DND-41 (cell line): ENCODE measurements at regions not wholly inside any gene's neighbourhood (a gene's known extent, or its start where the extent isn't known, plus 50 kb on each side); places are given as distances from the start of the nearest gene placed in this dataset.

ENCODE experiments used
- ATAC-seq: fragments of 200-7000 bp; cut with Tn5 transposase; 3 replicates; pipeline ENCODE4 v1.9.1; 2021; ENCODE audit warnings: low read depth; ENCODE audit not compliant: insufficient read depth
- DNase-seq: peaks from one replicate; pipeline ENCODE4 v3.0.0-alpha.2; 2020
- H2AFZ ChIP-seq: 2 replicates; pipeline ENCODE4 v1.6.0; 2012; ENCODE audit warnings: low read depth, low read length
- H3K27ac ChIP-seq: 2 replicates; pipeline ENCODE4 v1.5.1; 2012; ENCODE audit warnings: low read length, inconsistent platforms
- H3K27me3 ChIP-seq: fragments of 200-600 bp; sonication (generic); 2 replicates; pipeline ENCODE4 v1.6.0; 2012; ENCODE audit warnings: low read length, mild to moderate bottlenecking, inconsistent platforms; ENCODE audit not compliant: insufficient read depth, poor library complexity
- H3K36me3 ChIP-seq: 2 replicates; pipeline ENCODE4 v1.5.1; 2012; ENCODE audit warnings: low read length, inconsistent platforms; ENCODE audit not compliant: insufficient read depth
- H3K4me1 ChIP-seq: 2 replicates; pipeline ENCODE4 v1.5.1; 2012; ENCODE audit warnings: mild to moderate bottlenecking, low read length; ENCODE audit not compliant: insufficient read depth
- H3K4me2 ChIP-seq: 2 replicates; pipeline ENCODE4 v1.6.0; 2012; ENCODE audit warnings: mild to moderate bottlenecking, moderate library complexity, low read length, inconsistent platforms; ENCODE audit not compliant: insufficient read depth
- H3K4me3 ChIP-seq, 2 experiments: fragments of 200-600 bp in 1 of 2; shearing (Covaris generic) in 1 of 2; 2 replicates each; pipeline ENCODE4 v1.5.1; 2012 to 2016; ENCODE audit warnings: inconsistent platforms in 2 of 2, low read length in 2 of 2, mild to moderate bottlenecking in 2 of 2, low read depth in 1 of 2, moderate library complexity in 1 of 2
- H3K79me2 ChIP-seq: 2 replicates; pipeline ENCODE4 v1.6.0; 2012; ENCODE audit warnings: low read length, inconsistent platforms; ENCODE audit not compliant: insufficient read depth
- H3K9ac ChIP-seq: 2 replicates; pipeline ENCODE4 v1.6.0; 2012; ENCODE audit warnings: low read depth, mild to moderate bottlenecking, inconsistent platforms, low read length, moderate library complexity
- H3K9me3 ChIP-seq: 2 replicates; pipeline ENCODE4 v1.5.1; 2012; ENCODE audit warnings: low read length, moderate library complexity, mild to moderate bottlenecking, inconsistent platforms; ENCODE audit not compliant: insufficient read depth, severe bottlenecking
- H4K20me1 ChIP-seq: 2 replicates; pipeline ENCODE4 v1.6.0; 2012; ENCODE audit warnings: low read length; ENCODE audit not compliant: insufficient read depth
- EZH2 ChIP-seq: IDR thresholded peaks from 3 replicates; pipeline ENCODE4 v1.6.1; 2012; ENCODE audit warnings: borderline replicate concordance, low read depth, mild to moderate bottlenecking, moderate library complexity, low read length, inconsistent platforms; ENCODE audit not compliant: severe bottlenecking
- TF ChIP-seq, protein P1 (sequence below): IDR thresholded peaks from 2 replicates; pipeline ENCODE4 v1.5.1; 2012; ENCODE audit warnings: borderline replicate concordance, low read length, moderate library complexity, mild to moderate bottlenecking; ENCODE audit not compliant: poor library complexity, severe bottlenecking; ENCODE audit errors: extremely low read depth

DNA sequence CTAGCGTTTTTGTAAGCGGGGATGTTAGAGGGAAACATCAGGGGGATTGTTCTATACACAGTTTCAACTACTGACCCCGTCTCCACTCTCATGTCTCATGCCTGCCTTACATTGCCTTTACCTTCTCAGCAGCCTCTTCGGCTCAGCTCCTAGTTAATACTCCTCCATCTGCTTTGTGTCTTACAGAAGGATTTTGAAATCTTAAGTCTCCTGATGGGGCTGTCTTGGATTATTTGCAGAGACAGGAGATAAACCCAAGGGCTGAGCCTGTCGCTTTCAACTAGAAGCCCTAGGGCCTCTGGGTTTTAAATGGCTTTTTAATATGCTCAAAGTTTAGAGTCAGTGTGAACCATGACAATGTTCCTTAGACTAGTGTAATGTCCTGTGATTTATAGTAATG, 161.5 kb downstream of the CARTPT start:
- H3K36me3 ChIP-seq: no peaks in the 10 kb centered on the region
- H2AFZ ChIP-seq: no peak overlapping the region
- ATAC-seq: no peak
- H3K4me3 ChIP-seq: no peak overlapping the region
- no peak overlapping the region for H3K27ac ChIP-seq
- no peaks in the 10 kb centered on the region for H3K79me2 ChIP-seq
- H3K9me3 ChIP-seq: no peaks in the 10 kb centered on the region
- no peak overlapping the region for H3K9ac ChIP-seq
- TF ChIP-seq EZH2: no peak
- TF ChIP-seq, protein P1, sequence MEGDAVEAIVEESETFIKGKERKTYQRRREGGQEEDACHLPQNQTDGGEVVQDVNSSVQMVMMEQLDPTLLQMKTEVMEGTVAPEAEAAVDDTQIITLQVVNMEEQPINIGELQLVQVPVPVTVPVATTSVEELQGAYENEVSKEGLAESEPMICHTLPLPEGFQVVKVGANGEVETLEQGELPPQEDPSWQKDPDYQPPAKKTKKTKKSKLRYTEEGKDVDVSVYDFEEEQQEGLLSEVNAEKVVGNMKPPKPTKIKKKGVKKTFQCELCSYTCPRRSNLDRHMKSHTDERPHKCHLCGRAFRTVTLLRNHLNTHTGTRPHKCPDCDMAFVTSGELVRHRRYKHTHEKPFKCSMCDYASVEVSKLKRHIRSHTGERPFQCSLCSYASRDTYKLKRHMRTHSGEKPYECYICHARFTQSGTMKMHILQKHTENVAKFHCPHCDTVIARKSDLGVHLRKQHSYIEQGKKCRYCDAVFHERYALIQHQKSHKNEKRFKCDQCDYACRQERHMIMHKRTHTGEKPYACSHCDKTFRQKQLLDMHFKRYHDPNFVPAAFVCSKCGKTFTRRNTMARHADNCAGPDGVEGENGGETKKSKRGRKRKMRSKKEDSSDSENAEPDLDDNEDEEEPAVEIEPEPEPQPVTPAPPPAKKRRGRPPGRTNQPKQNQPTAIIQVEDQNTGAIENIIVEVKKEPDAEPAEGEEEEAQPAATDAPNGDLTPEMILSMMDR: no peak
- no peaks in the 10 kb centered on the region for H3K27me3 ChIP-seq
- H3K4me2 ChIP-seq: no peak overlapping the region
- no peaks in the 10 kb centered on the region for H3K4me1 ChIP-seq
- DNase-seq: no peak
- H4K20me1 ChIP-seq: no peaks in the 10 kb centered on the region

DNA sequence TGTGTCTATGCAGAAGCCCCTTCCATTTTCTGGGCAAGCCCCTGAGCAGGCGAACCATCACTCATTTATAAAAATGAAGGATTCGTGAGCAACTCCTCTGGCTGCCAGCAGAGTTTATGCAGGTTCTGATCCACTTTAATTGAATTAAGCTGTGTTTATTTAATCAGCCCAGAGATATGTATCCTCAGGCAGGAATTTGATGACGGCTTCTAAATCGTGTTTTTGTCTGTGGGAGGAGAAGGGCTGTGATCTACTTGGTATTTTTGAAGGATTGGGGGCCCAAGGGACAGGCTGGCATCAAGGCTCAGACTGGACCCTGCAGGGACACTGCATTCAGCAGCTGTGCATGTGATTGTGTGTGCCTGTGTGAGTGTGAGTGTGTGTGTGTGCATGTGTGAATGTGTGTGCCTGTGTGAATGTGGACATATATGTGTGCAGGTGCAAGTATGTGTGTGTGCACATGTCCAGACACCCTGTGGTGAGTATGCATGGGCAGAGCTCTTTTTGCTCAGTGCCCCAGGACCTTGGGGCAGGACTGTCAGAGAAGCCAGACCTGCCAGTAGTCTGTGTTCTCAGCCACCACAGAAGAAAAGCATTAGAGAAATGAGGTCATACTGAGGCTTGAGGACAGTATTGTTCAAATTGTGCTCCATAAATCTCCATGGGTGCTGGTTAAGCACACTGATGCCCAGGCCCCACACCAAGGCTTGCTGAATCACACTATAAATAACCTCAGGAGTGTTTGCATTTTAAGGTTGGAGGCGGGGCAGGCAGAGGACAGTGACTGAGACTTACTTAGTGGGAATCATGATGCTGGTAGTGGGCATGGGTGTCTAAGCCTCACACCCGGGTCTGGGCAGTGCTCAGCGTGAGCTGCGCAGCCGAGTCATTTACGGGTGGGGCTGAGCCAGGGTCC, 164.0 kb downstream of the CARTPT start:
- H3K79me2 ChIP-seq: no peaks in the 10 kb centered on the region
- H3K4me1 ChIP-seq: no peaks in the 10 kb centered on the region
- H3K4me3 ChIP-seq: no peak overlapping the region
- H3K9ac ChIP-seq: no peak overlapping the region
- H3K9me3 ChIP-seq: no peaks in the 10 kb centered on the region
- ATAC-seq (no peak), DNase-seq (no peak)
- no peaks in the 10 kb centered on the region for H4K20me1 ChIP-seq
- H3K4me2 ChIP-seq: no peak overlapping the region
- no peak for TF ChIP-seq EZH2
- TF ChIP-seq, protein P1: no peak
- H3K27me3 ChIP-seq: no peaks in the 10 kb centered on the region
- no peaks in the 10 kb centered on the region for H3K36me3 ChIP-seq
- no peak overlapping the region for H2AFZ ChIP-seq
- no peak overlapping the region for H3K27ac ChIP-seq

DNA sequence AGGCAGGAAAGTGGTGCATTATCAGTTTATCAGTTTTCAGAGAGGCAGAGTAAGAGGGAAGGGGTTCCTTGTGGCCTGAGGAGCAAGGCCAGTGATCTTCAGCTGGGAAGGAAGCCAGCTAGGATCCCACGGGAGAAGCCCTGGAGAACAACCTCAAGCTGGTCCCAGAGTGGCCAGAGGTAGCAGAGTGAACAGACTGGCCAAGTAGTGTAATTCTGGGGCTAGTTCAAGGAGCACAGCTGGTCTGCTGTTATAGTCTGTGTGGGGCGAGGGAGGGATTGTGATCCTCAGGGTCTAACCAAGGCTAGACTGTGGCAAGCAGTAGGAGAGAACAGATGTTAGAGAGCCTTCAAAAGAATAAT, 164.6 kb downstream of the CARTPT start:
- Histone ChIP-seq H3K27me3 (no peaks in the 10 kb centered on the region), H3K4me2 (no peak overlapping the region), H3K27ac (no peak overlapping the region), H3K9me3 (no peaks in the 10 kb centered on the region), H4K20me1 (no peaks in the 10 kb centered on the region), H3K4me1 (no peaks in the 10 kb centered on the region), H3K79me2 (no peaks in the 10 kb centered on the region), H3K36me3 (no peaks in the 10 kb centered on the region), H2AFZ (no peak overlapping the region), H3K9ac (no peak overlapping the region), H3K4me3 (no peak overlapping the region)
- DNase-seq: no peak
- TF ChIP-seq EZH2: no peak
- TF ChIP-seq, protein P1: no peak
- ATAC-seq: no peak
